Glomerular visceral epithelial cell (primary cell): ENCODE measurements at regions not wholly inside any gene's neighbourhood (a gene's known extent, or its start where the extent isn't known, plus 50 kb on each side); places are given as distances from the start of the nearest gene placed in this dataset.

Source experiments
- DNase-seq: peaks from one replicate; pipeline ENCODE4 v3.0.0-alpha.2; 2016; ENCODE audit errors: extremely low spot score

GRCh38 chrX:124518885-124519284 lies 172.5 kb downstream of the SH2D1A start:
- DNase-seq: peak; percentile 41

DNA sequence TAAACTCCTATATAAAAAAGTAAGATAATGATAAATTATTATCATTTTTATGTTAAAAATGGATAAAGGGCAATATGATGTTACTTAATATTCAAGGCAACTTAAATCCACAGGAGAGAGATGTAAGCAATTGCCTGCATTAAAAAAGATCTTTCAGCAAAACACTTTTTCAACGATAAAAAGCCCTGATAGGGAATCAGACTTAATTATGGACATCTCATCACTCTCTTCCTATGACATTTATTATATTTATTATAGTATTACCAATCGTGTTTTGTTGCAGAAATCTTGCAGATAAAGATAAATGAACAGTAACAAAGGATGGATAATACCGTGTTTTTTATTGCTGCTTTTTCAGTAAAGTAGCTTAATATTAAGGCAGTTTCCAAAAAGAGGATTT lies 178.5 kb downstream of the SH2D1A start:
- no peak for DNase-seq

- no peak for DNase-seq
Observed at GRCh38 chrX:124529786-124530185, 183.4 kb downstream of the SH2D1A start.

DNA sequence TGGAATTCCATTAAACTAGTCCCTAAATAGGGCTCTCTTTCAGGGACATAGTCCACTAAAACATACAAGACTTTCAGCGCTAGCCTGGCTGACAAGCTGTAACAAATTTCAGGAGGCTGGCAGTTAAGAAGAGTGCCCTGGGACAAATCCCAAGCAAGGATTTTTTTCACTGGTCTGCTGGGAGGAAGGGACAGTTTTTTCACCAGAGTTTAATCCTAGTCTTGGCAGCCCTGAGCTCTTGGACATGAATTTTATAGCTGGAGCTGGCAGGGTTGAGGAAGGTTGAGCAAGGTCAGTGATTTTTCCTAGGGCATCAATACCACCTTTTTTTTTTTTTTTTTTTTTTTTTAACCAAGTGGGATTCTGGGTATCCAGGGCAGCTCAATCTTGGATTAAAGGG lies 184.4 kb downstream of the SH2D1A start:
- no peak for DNase-seq

GRCh38 chrX:124534536-124534935 lies 188.2 kb downstream of the SH2D1A start:
- no peak for DNase-seq

GRCh38 chrX:124540474-124540873 lies 194.1 kb downstream of the SH2D1A start:
- no peak for DNase-seq

GRCh38 chrX:124548571-124548970 lies 202.2 kb downstream of the SH2D1A start:
- DNase-seq: no peak

DNA sequence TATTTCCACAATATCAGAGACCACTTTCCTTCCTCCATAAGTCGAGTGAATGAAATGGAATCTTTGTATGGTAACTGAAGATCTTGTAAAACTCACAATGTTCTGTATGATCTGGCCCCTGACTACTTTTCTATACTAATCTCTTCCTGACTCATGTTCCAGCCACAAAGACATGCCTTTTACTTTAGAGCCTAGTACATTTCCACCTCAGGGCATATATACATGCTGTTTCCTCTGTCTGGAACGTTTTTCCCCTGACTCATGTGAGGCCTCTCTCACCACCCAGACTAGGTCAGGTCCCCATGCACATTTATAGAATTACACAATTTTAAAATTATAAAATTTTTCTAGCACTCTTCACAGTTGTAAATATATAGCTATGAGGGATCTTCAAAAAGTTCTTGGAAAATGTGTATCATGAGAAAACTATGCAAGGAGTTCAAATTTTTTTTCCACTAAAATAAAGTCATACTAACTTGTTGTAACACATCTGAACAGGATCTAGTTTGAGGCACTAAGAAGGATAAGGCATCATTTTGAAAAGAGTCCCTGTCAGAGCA lies 208.8 kb downstream of the SH2D1A start:
- peak; percentile 41 for DNase-seq

GRCh38 chrX:124557976-124558375 lies 211.6 kb downstream of the SH2D1A start:
- no peak for DNase-seq

- peak; percentile 3 for DNase-seq
Observed at GRCh38 chrX:124573468-124573867, 227.1 kb downstream of the SH2D1A start.

- no peak for DNase-seq
Observed at GRCh38 chrX:124592744-124593143, 246.4 kb downstream of the SH2D1A start.

DNA sequence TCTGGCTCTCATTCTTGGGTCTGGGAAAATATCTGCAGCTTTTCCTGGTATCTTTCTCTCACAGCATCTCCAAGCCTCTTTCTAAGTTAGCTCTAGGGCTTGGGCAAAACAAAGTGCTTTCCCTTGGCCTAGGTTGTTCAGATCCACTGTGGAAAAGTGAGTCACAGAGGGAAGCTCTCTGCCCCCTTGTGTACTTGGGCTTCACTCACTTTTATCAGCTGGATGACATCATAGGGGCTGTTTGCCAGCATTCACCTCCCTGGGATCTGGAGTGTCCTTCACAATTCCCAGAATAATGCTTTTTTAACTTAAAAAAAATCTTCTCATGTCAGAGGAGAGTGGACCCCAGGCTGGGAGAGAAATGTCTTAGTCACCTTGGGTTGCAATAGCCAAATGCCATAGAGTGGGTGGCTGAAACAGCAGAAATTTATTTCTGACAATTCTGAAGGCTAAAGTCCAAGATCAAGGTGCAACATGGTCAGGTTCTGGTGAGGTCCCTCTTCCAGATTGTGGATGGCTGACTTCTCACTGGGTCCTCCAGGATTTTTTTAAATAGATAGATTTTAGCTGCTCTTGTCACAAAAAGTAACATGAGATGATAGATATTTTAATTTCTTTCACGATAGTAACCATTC lies 247.8 kb downstream of the SH2D1A start:
- DNase-seq: peak; percentile 0

GRCh38 chrX:124605511-124605910 lies 259.1 kb downstream of the SH2D1A start:
- no peak for DNase-seq

DNA sequence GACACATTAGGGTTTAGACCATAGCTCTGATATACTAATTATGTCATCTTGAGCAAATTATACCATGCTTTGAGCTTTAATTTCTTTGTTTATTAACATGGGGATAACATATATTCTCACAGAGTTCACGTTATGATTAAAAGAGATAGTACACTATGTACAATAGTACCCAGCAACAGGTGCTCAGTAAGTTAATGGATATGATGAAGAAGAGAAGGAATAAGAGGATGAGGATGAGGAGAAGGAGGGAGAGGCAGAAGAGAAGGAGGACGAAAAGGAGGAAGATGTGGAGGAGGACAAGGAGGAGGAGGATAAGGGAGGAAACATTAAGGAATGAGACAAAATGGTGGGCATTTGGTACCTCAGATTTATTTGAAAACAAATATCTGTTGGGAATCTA lies 260.4 kb downstream of the SH2D1A start:
- no peak for DNase-seq

- DNase-seq: no peak
Observed at GRCh38 chrX:124619710-124620109, 273.3 kb downstream of the SH2D1A start.

- DNase-seq: no peak
Observed at GRCh38 chrX:124634363-124634762, 288.0 kb downstream of the SH2D1A start.

GRCh38 chrX:124641737-124642491 lies 295.6 kb downstream of the SH2D1A start:
- no peak for DNase-seq

GRCh38 chrX:124646403-124646802 lies 300.0 kb downstream of the SH2D1A start:
- DNase-seq: no peak

DNA sequence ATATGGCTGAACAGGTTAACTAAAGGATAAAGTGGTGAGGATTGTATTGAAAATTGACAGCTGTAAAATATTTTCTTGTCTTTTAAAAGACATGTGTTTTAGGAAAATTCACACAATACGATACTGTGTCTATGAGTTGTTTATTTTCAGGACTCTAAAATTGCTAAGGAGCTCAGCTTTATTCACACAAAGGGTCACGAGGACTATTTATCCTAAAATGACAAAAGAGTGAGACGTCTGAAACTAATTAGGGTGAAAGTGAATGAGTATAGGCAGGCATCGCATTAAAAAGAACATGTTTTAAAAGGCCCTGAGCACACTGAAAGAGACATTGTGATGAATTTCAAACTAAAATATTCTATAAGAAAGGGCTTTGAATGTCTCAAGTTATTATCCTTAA lies 304.7 kb downstream of the SH2D1A start:
- no peak for DNase-seq

GRCh38 chrX:124665621-124666400 lies 319.4 kb downstream of the SH2D1A start:
- no peak for DNase-seq

GRCh38 chrX:124679199-124679598 lies 332.8 kb downstream of the SH2D1A start:
- DNase-seq: no peak

GRCh38 chrX:124680287-124680686 lies 333.9 kb downstream of the SH2D1A start:
- DNase-seq: no peak
